Type B pancreatic cell (in vitro differentiated cells): ENCODE measurements at regions not wholly inside any gene's neighbourhood (a gene's known extent, or its start where the extent isn't known, plus 50 kb on each side); places are given as distances from the start of the nearest gene placed in this dataset.

ENCODE experiments used
- DNase-seq: peaks from one replicate; pipeline ENCODE4 v3.0.0; 2021; ENCODE audit warnings: mixed read lengths; ENCODE audit not compliant: unreplicated experiment; ENCODE audit errors: extremely low spot score
- H3K27ac Mint-ChIP-seq: 2 replicates; pipeline ENCODE4 v1.8.0; 2021; ENCODE audit warnings: mild to moderate bottlenecking, mixed read lengths
- H3K27me3 Mint-ChIP-seq: 2 replicates; pipeline ENCODE4 v1.8.0; 2021; ENCODE audit warnings: mixed read lengths
- H3K36me3 Mint-ChIP-seq: 2 replicates; pipeline ENCODE4 v1.8.0; 2021; ENCODE audit warnings: mixed read lengths
- H3K4me1 Mint-ChIP-seq: one replicate; pipeline ENCODE4 v1.8.0; 2021; ENCODE audit warnings: mixed read lengths; ENCODE audit not compliant: unreplicated experiment
- H3K4me3 Mint-ChIP-seq: 2 replicates; pipeline ENCODE4 v1.8.0; 2021; ENCODE audit warnings: mild to moderate bottlenecking, mixed read lengths
- H3K9me3 Mint-ChIP-seq: 2 replicates; pipeline ENCODE4 v1.8.0; 2021; ENCODE audit warnings: mixed read lengths
- TF ChIP-seq, protein P1 (sequence below): fragments of 200-600 bp; sonication (generic); conservative IDR thresholded peaks from 2 replicates; pipeline ENCODE4 v1.5.0; 2021; ENCODE audit warnings: antibody characterized with exemption, mild to moderate bottlenecking

DNA sequence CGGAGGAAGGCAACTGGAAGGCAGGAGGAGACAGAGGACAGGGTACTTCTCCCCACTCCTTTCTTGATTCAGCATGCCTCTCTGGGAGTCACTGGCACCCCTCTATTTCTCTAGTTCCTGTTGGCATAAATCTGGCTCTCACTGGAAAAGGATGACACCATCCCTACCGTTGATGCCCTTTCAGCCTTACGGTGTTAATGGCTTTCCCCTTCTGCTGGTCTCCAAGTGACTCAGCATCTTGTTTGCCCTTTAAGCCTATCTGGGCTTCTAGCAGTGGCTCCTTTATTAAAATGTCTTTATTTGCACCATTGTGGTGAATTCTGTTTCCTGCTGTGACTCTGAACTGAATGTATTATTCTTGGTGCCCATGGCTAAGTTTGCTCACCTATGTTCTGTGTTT lies 227.3 kb upstream of the GLRA1 start:
- H3K4me3 Mint-ChIP-seq: no peak overlapping the region

DNA sequence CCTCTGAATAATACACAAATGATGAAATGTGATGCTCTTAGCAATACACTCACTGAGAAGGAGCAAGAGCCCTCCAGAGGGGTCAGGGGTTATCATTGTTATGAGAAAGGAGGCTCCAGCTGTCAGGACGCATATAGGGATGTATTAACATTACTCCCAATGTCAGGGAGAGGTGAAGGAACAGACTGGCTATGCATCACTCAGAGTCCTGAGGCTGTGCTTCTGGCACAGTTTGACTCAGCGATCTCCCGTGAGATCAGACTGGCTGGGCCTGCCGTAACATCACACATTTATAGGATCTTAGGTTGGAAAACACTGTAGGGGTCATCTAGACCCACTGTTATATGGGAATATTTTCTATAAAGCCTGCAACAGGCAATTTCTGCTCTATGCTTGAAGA lies 226.5 kb upstream of the GLRA1 start:
- no peaks in the 10 kb centered on the region for H3K36me3 Mint-ChIP-seq
- H3K4me3 Mint-ChIP-seq: no peak overlapping the region
- H3K4me1 Mint-ChIP-seq: no peaks in the 10 kb centered on the region
- H3K27me3 Mint-ChIP-seq: no peaks in the 10 kb centered on the region
- no peak for DNase-seq
- TF ChIP-seq, protein P1, sequence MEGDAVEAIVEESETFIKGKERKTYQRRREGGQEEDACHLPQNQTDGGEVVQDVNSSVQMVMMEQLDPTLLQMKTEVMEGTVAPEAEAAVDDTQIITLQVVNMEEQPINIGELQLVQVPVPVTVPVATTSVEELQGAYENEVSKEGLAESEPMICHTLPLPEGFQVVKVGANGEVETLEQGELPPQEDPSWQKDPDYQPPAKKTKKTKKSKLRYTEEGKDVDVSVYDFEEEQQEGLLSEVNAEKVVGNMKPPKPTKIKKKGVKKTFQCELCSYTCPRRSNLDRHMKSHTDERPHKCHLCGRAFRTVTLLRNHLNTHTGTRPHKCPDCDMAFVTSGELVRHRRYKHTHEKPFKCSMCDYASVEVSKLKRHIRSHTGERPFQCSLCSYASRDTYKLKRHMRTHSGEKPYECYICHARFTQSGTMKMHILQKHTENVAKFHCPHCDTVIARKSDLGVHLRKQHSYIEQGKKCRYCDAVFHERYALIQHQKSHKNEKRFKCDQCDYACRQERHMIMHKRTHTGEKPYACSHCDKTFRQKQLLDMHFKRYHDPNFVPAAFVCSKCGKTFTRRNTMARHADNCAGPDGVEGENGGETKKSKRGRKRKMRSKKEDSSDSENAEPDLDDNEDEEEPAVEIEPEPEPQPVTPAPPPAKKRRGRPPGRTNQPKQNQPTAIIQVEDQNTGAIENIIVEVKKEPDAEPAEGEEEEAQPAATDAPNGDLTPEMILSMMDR: no peak
- no peak overlapping the region for H3K27ac Mint-ChIP-seq
- no peaks in the 10 kb centered on the region for H3K9me3 Mint-ChIP-seq

More for the DNA sequence above, 227.3 kb upstream of the GLRA1 start:
- Mint-ChIP-seq H3K27me3 (no peaks in the 10 kb centered on the region), H3K36me3 (no peaks in the 10 kb centered on the region), H3K9me3 (no peaks in the 10 kb centered on the region), H3K4me1 (no peaks in the 10 kb centered on the region), H3K27ac (no peak overlapping the region)
- no peak for DNase-seq
- TF ChIP-seq, protein P1: no peak

DNA sequence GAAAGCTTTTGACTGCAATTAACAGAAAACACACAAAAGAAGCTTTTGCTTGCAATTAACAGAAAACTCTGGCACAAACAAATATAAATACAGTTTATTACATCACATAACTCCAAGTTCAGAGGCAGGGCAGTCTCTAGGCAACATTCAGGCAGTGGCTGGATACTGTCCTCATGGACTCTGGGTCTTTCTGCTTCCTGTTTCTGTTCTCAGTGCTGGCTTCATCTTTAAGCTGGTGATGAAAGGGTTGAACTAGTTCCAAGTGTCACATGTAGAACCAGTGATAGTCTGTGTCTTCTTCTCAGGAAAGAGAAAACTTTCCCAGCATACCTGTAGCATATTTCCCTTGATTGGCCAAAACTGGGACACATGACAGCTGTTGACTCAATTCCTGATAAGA lies 222.6 kb upstream of the GLRA1 start:
- H3K4me3 Mint-ChIP-seq: no peak overlapping the region
- H3K36me3 Mint-ChIP-seq: no peaks in the 10 kb centered on the region
- H3K4me1 Mint-ChIP-seq: no peaks in the 10 kb centered on the region
- no peak for DNase-seq
- no peaks in the 10 kb centered on the region for H3K27me3 Mint-ChIP-seq
- TF ChIP-seq, protein P1: no peak
- H3K9me3 Mint-ChIP-seq: no peaks in the 10 kb centered on the region
- no peak overlapping the region for H3K27ac Mint-ChIP-seq

DNA sequence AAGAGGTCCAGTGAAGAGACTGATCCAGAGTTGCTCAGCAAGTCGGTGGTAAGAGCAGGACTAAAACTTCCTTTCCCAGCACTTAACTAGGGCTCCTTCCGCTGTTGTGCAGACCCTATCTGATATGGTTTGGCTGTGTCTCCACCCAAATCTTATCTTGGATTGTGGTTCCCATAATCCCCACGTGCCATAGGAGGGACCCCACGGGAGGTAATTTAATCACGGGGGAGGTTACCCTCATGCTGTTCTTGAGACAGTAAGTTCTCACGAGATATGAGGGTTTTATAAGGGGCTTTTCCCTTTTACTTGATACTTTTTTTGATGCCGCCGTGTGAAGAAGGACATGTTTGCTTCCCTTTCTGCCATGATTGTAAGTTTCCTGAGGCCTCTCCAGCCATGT lies 221.9 kb upstream of the GLRA1 start:
- Mint-ChIP-seq H3K36me3 (no peaks in the 10 kb centered on the region), H3K27ac (no peak overlapping the region)

DNA sequence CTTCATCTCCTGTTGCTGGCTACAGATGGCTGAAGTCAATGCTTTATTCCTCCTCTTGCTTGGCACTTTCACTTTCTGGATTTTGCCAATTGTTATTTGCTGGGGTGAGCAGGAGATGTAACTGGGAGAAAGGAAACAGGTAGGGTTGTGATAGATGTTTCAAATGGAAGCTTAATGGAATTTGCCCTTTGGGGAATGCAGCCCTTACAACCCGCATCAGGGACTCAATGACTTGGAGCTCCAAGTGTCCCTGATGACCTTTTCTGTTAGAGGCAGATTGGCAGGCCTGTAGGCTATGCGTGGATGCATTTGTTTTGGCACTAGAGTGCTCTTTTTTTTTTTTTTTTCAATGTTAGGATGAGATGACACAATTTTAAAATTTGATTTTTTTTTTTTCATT lies 219.9 kb upstream of the GLRA1 start:
- TF ChIP-seq, protein P1: no peak
- Mint-ChIP-seq H3K4me1 (no peaks in the 10 kb centered on the region), H3K27me3 (no peaks in the 10 kb centered on the region), H3K27ac (no peak overlapping the region), H3K36me3 (no peaks in the 10 kb centered on the region), H3K4me3 (no peak overlapping the region), H3K9me3 (no peaks in the 10 kb centered on the region)
- DNase-seq: no peak

More for the DNA sequence above, 221.9 kb upstream of the GLRA1 start:
- Mint-ChIP-seq H3K4me1 (no peaks in the 10 kb centered on the region), H3K9me3 (no peaks in the 10 kb centered on the region), H3K27me3 (no peaks in the 10 kb centered on the region), H3K4me3 (no peak overlapping the region)
- DNase-seq: no peak
- TF ChIP-seq, protein P1: no peak

DNA sequence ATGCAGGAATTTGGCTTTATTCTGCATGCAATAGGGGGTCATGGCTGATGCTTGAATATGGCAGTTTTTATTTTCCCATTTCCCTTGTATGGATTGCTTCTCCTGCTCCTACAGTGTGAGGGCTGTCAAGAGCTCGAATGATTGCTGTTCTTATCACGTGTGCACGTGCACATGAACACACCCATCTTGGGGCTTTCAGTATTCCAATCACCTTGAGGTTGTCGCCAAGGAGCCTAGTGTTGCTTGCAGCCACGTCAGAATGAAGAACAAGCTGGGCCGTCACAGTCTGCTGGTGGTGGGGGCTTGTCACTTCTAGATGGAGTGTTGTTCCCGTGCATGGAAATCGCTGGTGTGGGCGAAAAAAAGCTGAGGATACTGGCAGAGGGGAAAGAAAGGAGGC lies 219.4 kb upstream of the GLRA1 start:
- Mint-ChIP-seq H3K4me1 (no peaks in the 10 kb centered on the region), H3K4me3 (no peak overlapping the region), H3K27me3 (no peaks in the 10 kb centered on the region), H3K9me3 (no peaks in the 10 kb centered on the region), H3K36me3 (no peaks in the 10 kb centered on the region), H3K27ac (no peak overlapping the region)
- DNase-seq: no peak
- TF ChIP-seq, protein P1: no peak
